GM12865 (cell line): ENCODE measurements at regions not wholly inside any gene's neighbourhood (a gene's known extent, or its start where the extent isn't known, plus 50 kb on each side); places are given as distances from the start of the nearest gene placed in this dataset.
"Not testable (repeated sequence)": the region's sequence is repeated elsewhere in the genome, so short reads cannot be mapped to it uniquely, and the experiment has no call there.

Source experiments
- DNase-seq: peaks from one replicate; pipeline ENCODE4 v3.0.0; 2010; ENCODE audit warnings: low read depth
- H3K4me3 ChIP-seq: 2 replicates; pipeline ENCODE4 v1.5.1; 2011; ENCODE audit warnings: mild to moderate bottlenecking, low read depth, low read length, control low read depth
- TF ChIP-seq, protein P1 (sequence below): IDR thresholded peaks from 2 replicates; pipeline ENCODE4 v1.5.1; 2011; ENCODE audit warnings: low read length, control low read depth, low read depth, inconsistent platforms; ENCODE audit not compliant: insufficient read depth; ENCODE audit errors: missing control alignments

DNA sequence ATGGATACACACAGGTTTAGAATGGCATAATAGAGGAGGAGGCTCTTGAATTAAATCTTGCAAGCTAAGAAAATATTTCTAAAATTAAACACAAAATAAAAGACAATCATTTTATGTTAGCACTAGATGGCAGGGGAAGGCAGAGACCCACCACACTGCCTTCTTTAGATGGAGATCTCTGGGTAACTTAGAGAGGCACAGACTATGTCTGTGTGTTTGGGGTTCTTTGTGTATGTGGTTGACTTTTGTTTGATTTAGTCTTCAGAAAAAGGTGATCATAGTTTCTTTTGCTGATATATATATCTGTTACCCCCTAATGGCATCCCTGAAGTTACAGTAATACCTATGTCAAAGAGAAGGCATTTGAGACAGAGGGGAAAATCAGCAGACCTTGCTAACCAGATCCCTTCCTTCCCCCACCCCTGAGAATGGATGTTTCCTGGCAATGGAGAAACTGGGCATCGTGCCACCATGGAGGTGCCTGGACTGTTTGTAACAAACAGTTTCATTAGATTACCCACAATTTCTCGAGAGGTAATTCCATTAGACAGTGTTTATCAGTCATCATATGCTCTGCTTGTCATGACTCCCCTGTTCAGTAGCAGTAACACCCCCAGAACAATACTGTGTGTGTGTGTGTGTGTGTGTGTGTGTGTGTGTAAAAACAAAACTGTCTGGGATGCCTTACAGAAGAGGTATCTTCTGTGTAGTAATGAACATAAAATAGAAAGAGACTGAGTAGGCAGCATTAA is 228.3 kb upstream of the DEPDC1 start:
- TF ChIP-seq, protein P1, sequence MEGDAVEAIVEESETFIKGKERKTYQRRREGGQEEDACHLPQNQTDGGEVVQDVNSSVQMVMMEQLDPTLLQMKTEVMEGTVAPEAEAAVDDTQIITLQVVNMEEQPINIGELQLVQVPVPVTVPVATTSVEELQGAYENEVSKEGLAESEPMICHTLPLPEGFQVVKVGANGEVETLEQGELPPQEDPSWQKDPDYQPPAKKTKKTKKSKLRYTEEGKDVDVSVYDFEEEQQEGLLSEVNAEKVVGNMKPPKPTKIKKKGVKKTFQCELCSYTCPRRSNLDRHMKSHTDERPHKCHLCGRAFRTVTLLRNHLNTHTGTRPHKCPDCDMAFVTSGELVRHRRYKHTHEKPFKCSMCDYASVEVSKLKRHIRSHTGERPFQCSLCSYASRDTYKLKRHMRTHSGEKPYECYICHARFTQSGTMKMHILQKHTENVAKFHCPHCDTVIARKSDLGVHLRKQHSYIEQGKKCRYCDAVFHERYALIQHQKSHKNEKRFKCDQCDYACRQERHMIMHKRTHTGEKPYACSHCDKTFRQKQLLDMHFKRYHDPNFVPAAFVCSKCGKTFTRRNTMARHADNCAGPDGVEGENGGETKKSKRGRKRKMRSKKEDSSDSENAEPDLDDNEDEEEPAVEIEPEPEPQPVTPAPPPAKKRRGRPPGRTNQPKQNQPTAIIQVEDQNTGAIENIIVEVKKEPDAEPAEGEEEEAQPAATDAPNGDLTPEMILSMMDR: no peak
- DNase-seq: no peak
- H3K4me3 ChIP-seq: no peak overlapping the region

DNA sequence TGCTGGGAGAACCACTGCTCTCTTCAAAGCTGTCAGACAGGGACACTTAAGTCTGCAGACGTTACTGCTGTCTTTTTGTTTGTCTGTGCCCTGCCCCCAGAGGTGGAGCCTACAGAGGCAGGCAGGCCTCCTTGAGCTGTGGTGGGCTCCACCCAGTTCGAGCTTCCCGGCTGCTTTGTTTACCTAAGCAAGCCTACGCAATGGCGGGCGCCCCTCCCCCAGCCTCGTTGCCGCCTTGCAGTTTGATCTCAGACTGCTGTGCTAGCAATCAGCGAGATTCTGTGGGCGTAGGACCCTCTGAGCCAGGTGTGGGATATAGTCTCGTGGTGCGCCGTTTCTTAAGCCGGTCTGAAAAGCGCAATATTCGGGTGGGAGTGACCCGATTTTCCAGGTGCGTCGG is 242.6 kb upstream of the DEPDC1 start:
- DNase-seq, H3K4me3 ChIP-seq: not testable (repeated sequence)

DNA sequence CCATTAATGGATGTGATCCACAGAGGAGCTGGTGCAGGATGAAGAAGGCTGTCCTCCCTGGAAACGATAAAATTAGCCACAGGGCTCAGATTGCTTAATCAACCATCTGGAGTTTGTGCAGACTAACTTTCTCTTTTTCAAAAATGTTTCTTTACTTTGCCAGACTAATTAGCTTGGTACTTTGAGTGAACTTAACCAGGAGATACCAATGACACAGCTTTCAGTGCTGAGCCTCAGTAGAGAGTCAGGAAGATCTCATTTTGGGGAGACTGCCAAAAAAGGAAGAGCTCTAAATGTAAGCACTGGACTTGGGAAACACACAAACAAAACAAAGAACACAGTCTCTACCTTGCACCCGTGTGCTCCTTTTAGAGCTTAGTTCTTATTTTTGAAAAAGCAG is 248.1 kb upstream of the DEPDC1 start:
- no peak overlapping the region for H3K4me3 ChIP-seq
- TF ChIP-seq, protein P1: no peak
- no peak for DNase-seq

DNA sequence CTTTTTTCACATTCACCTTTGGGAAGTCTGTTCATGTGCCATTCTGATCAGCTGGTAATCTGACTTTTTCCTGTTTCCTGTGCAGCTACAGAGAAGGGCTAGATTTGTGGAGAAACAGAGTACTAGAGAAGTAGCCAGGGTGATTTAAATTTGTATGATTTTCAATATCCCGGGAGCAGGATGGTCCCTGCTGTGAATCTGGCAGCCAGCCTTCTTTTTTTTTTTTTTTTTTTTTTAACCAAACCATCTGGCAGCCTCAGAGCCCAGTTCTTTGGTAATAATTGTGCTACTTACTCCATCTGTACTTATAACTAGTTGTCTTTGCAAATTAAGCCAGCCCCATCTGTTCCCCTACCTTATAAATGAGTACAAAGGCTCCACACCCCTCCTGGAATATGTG is 248.6 kb upstream of the DEPDC1 start:
- TF ChIP-seq, protein P1: no peak
- DNase-seq: no peak
- no peak overlapping the region for H3K4me3 ChIP-seq

DNA sequence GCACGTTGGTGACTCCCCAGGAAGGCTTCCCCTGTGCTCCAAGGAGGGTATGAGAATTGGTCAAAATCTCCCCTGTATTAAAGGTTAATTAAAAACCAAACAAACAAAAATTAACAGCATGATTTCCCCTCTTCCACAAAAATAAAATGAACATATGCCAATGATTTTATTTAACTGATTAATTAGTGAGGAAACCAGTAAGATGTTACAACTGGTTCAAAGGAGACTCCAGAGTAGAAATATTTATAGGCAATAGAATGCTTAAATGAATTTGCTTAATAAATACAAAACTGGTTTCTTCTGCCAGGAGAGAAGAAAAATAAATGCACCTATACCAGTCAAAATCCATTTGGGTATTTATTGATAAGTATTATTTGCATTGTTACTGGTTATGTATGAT is 249.5 kb upstream of the DEPDC1 start:
- no peak for DNase-seq
- H3K4me3 ChIP-seq: no peak overlapping the region
- TF ChIP-seq, protein P1: no peak

DNA sequence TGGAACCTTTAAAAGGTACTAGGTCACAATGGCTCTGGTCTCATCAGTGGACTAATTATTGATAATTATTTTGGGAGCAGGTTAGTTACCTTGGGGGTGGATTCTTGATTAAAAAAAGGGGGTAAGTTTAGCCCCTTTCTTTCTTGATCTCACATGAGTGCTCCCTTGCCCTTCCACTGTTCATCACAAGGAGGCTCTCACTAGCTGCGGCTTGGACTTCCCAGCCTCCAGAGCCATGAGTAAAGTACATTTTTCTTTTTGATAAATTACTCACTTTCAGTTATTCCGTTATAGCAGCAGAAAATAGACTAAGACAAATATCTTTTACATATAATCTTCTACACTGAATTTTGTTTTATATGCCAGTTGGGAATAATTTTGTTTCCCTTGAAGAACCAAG is 254.8 kb upstream of the DEPDC1 start:
- DNase-seq: no peak
- H3K4me3 ChIP-seq: no peak overlapping the region
- TF ChIP-seq, protein P1: no peak

DNA sequence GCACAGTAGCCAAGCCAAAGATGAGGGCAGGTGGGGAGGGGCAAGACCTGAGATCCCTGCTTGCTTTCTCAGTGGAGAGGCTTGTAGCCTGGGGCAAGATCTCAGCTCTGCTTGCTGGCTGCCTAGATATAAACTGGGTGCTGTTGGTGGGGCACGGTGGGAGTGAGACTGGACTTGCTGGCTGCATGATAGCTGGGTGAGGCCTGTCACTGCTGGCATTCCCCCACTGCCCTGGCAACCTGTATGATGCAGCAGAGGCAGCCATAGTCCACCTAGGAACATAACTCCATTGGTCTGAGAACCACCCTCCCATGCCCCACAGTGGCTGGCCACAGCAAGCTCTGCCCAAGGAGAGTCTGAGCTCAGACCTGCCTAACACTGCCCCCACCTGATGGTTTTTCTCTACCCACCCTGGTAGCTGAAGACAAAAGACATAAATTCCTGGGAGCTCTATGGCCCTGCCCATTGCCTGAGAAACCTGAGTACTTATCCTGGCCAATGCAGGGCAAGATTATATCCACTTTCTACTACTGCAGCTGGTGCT is 261.9 kb upstream of the DEPDC1 start:
- TF ChIP-seq, protein P1: no peak
- no peak overlapping the region for H3K4me3 ChIP-seq
- no peak for DNase-seq
